Subcutaneous abdominal adipose tissue (tissue), 5 donors: ENCODE measurements at regions not wholly inside any gene's neighbourhood (a gene's known extent, or its start where the extent isn't known, plus 50 kb on each side); places are given as distances from the start of the nearest gene placed in this dataset.
"Not testable (repeated sequence)": the region's sequence is repeated elsewhere in the genome, so short reads cannot be mapped to it uniquely, and the experiment has no call there.

Experiments used
- H3K27ac ChIP-seq: one replicate; pipeline ENCODE4 v1.7.0; 2013; ENCODE audit warnings: low read depth, mild to moderate bottlenecking, inconsistent platforms, low read length, moderate library complexity
- H3K27me3 ChIP-seq, 5 donors: one replicate each; pipeline ENCODE4 v1.7.0; 2013; ENCODE audit warnings: low read length in 5 of 5, inconsistent platforms in 1 of 5; ENCODE audit not compliant: control insufficient read depth in 5 of 5, insufficient read depth in 4 of 5
- H3K36me3 ChIP-seq, 5 donors: one replicate each; pipeline ENCODE4 v1.7.0; 2013; ENCODE audit warnings: low read length in 5 of 5; ENCODE audit not compliant: control insufficient read depth in 5 of 5, insufficient read depth in 5 of 5
- H3K4me1 ChIP-seq, 5 donors: one replicate each; pipeline ENCODE4 v1.7.0; 2013; ENCODE audit warnings: low read length in 5 of 5, mild to moderate bottlenecking in 3 of 5, moderate library complexity in 1 of 5; ENCODE audit not compliant: control insufficient read depth in 5 of 5, insufficient read depth in 5 of 5
- H3K4me3 ChIP-seq, 5 donors: one replicate each; pipeline ENCODE4 v1.7.0; 2013; ENCODE audit warnings: low read length in 5 of 5, low read depth in 1 of 5
- H3K9ac ChIP-seq, 5 donors: one replicate each; pipeline ENCODE4 v1.7.0; 2013; ENCODE audit warnings: low read length in 5 of 5, mild to moderate bottlenecking in 4 of 5, moderate library complexity in 3 of 5
- H3K9me3 ChIP-seq, 5 donors: one replicate each; pipeline ENCODE4 v1.7.0; 2013; ENCODE audit warnings: low read length in 5 of 5; ENCODE audit not compliant: control insufficient read depth in 5 of 5
- donor health status: healthy.
- donor health status: healthy.
- donor health status: healthy.
- donor health status: healthy.
- donor health status: healthy.

DNA sequence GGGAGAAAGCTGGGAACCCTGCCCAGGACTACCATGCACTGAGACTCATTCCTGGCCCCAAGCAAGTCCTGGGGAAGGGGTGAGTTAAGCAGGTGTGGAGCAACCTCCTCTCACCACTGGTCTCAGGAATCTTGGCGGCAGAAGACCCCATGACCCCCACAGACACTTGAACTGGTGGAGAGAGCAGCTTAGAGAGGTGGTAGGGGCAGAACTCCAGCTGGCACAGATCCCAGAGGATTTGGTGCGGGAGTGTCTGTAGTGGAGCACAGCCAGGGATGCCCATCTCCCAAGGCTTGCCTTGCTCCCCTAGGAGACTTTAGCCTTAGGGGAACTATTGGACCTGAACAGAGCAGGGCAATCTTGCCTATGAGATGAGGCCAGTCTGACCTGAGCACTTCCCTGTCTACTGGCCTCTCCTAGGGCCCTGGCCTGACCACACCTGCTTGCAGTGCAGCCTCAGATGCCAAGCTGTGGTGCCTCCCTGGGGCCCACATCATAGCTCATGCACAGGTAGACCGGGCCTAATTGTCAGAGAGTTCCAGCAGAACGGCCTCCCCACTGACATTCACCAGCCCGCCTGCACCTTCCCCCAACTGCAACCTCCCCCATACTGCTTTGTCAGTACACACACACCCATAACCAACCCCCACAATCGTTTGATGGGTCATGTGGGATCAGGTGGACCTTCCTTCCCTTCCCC is 78.0 kb downstream of the NAA11 start:
- no peak overlapping the region for H3K9ac ChIP-seq
- H3K27me3 ChIP-seq, result no peaks in the 10 kb centered on the region
- no peaks in the 10 kb centered on the region for H3K4me1 ChIP-seq
- no peaks in the 10 kb centered on the region for H3K9me3 ChIP-seq
- no peak overlapping the region for H3K27ac ChIP-seq
- no peaks in the 10 kb centered on the region for H3K36me3 ChIP-seq
- no peak overlapping the region for H3K4me3 ChIP-seq

DNA sequence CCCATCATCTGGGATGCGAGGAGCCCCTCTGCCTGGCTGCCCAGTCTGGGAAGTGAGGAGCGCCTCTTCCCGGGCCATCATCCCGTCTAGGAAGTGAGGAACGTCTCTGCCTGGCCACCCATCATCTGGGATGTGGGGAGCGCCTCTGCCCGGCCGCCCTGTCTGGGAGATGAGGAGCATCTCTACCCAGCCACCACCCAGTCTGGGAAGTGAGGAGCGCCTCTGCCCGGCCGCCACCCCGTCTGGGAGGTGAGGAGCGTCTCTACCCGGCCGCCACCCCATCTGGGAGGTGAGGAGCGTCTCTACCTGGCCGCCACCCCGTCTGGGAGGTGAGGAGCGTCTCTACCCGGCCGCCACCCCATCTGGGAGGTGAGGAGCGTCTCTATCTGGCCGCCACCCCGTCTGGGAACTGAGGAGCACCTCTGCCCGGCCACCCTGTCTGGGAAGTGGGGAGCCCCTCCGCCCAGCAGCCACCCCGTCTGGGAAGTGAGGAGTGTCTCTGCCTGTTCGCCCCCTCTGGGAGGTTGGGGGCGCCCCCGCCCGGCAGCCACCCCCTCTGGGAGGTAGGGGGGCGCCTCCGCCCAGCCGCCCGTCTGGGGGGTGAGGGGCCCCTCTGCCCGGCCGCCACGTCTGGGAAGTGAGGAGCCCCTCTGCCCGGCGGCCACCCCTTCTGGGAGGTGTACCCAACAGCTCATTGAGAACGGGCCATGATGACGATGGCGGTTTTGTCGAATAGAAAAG is 80.5 kb downstream of the NAA11 start:
- H3K27me3 ChIP-seq, H3K27ac ChIP-seq, H3K4me1 ChIP-seq, H3K9me3 ChIP-seq, H3K4me3 ChIP-seq, H3K36me3 ChIP-seq, H3K9ac ChIP-seq: not testable (repeated sequence)

DNA sequence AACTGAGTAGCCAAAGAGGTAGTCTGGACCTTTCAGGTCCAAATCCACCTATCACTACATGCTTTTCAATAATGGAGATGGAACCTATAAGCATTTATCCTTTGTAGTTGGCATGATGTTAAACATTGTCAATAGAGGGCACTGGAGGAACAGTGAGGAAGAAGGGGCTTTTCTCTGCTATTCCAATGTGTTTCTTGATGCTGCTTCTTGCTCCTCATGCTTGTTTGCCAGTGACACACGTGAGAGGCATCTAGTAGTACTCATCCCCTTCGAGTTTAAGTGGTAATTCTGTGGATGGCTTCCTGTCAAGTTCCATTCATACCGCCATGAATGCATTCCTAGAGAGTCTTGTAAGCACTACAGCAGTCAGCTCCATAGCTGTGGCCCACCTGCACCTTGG is 84.0 kb downstream of the NAA11 start:
- no peaks in the 10 kb centered on the region for H3K36me3 ChIP-seq
- no peak overlapping the region for H3K27ac ChIP-seq
- no peak overlapping the region for H3K4me3 ChIP-seq
- H3K9ac ChIP-seq, result no peak overlapping the region
- no peaks in the 10 kb centered on the region for H3K27me3 ChIP-seq
- H3K4me1 ChIP-seq, result no peaks in the 10 kb centered on the region
- no peaks in the 10 kb centered on the region for H3K9me3 ChIP-seq

DNA sequence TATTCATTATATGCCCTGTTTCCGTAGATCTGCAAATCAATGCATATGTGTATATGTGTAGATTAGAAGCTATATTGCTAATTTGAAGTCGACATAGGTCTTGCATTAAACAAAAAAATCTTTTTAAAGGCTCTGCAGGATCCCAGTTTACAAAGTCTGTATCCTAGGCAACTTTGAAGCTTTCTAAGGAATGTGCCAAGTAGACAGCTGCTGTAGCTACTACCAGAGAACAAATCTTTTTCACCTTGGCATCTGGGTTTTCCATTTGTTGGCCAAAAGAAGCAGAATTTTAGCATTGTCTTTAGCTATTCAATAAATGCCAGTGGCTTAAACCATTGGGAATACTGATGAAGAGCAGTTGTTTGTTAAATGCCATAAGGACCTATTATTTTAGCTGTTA is 88.0 kb downstream of the NAA11 start:
- no peaks in the 10 kb centered on the region for H3K36me3 ChIP-seq
- peaks cover 0 to 3% (median 0%) of the 10 kb centered on the region in 5 donors for H3K4me1 ChIP-seq
- H3K9me3 ChIP-seq, result no peaks in the 10 kb centered on the region
- no peak overlapping the region for H3K9ac ChIP-seq
- no peaks in the 10 kb centered on the region for H3K27me3 ChIP-seq
- no peak overlapping the region for H3K27ac ChIP-seq
- no peak overlapping the region for H3K4me3 ChIP-seq

DNA sequence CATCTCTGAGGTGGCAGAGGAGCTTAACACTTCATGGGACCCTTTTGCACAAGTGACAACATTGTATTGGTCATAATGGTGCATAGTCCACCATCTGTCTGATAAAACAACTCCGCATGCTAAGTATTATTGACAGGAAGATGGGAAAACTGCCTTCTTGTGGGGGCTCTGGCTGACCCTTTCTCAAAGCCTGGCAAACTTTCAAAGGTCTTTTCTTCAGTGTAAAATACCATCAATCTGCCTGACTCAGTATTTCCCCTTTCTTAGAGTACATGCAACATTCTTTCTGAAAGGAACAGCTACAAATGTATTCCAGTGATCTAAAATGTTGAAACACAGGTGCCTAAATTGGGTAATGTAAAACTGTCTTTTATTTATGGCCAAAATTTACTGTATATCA is 89.1 kb downstream of the NAA11 start:
- H3K4me3 ChIP-seq, result no peak overlapping the region
- no peaks in the 10 kb centered on the region for H3K27me3 ChIP-seq
- peaks cover 0 to 10% (median 0%) of the 10 kb centered on the region in 5 donors for H3K4me1 ChIP-seq
- H3K27ac ChIP-seq, result no peak overlapping the region
- no peak overlapping the region for H3K9ac ChIP-seq
- no peaks in the 10 kb centered on the region for H3K9me3 ChIP-seq
- H3K36me3 ChIP-seq, result no peaks in the 10 kb centered on the region

DNA sequence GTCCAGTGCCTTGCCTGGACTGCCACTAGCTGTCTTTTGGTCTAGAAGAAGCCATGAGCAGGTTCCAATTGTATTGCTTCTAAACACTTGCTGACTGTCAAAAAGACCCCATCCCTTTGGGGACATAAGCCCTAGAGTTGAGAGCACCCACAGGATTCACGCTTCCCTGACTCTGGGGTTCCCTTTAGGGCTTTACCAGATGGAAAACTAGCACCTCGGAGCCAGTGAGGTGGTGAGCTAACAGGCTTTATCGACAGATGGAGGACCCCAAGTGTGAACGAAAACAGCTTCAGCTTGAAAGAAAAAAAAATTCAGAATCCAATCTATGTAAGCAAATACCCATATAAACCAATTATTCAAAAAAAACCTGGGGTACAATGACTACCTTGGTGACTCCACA is 90.8 kb downstream of the NAA11 start:
- peaks cover 0 to 10% (median 0%) of the 10 kb centered on the region in 5 donors for H3K4me1 ChIP-seq
- H3K9me3 ChIP-seq, result no peaks in the 10 kb centered on the region
- H3K27me3 ChIP-seq, result no peaks in the 10 kb centered on the region
- no peak overlapping the region for H3K4me3 ChIP-seq
- no peaks in the 10 kb centered on the region for H3K36me3 ChIP-seq
- no peak overlapping the region for H3K9ac ChIP-seq
- H3K27ac ChIP-seq, result no peak overlapping the region

DNA sequence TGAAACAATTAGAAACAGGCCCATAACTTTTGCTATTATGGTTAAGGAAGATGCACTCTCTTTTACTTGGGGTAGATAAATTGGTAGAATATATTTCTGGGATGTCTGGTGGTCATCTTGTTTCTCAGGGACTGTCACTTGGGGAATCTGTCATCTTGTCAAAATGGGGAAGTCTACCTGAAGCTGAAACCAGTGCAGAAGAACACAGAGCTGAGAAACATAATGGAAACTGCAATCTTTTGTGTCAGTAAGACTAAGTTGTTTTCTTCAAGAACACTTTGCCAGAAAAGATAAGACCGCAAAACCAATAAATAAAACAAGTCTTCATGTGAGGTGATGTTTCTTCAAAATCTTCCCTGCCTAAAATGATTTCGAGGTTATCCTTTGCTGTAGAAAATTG is 92.0 kb downstream of the NAA11 start:
- Histone ChIP-seq H3K27ac (no peak overlapping the region), H3K4me1 (peaks cover 0 to 10% (median 0%) of the 10 kb centered on the region in 5 donors), H3K9me3 (no peaks in the 10 kb centered on the region), H3K36me3 (no peaks in the 10 kb centered on the region), H3K9ac (no peak overlapping the region), H3K27me3 (no peaks in the 10 kb centered on the region), H3K4me3 (no peak overlapping the region)

DNA sequence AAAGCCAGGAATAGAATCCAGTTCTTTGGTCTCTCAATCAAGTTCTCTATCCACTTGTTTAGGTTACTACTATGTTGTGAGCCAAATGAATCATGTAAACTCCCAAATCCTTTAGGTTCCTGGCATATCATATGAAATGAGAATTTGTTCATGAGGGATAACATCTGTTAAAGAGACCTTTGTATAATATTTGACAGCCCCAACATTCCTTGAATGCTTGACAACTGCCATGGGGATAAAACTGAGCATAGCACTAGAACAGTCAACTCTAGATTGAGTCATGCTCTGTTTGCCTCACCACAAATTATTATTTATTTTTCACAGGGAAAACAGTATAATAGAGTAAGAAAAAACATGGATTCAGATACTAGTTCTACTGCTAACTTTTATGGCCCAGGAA is 93.3 kb downstream of the NAA11 start:
- Histone ChIP-seq H3K27ac (no peak overlapping the region), H3K27me3 (no peaks in the 10 kb centered on the region), H3K4me1 (peaks cover 0 to 10% (median 0%) of the 10 kb centered on the region in 5 donors), H3K9ac (no peak overlapping the region), H3K4me3 (no peak overlapping the region), H3K36me3 (no peaks in the 10 kb centered on the region), H3K9me3 (no peaks in the 10 kb centered on the region)

DNA sequence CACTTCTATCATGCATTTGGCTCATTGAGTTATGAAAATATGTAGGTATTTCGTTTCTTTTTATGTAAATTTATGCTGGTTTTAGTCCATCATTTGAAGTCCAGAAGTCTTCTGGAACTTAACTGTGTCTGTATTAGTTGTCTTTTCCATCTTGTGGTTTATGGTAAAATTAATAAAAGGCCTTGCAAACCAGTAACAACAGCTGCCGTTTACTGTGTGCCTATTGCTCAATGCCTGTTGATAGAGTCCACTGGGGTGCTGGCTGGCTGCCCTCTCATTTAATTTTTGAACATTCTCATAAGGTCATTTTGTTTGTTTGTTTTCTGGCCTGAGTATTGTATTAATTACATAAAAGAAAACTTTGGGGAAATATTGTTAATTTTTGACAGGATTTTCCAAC is 98.0 kb downstream of the NAA11 start:
- no peaks in the 10 kb centered on the region for H3K9me3 ChIP-seq
- H3K9ac ChIP-seq, result no peak overlapping the region
- no peak overlapping the region for H3K27ac ChIP-seq
- H3K27me3 ChIP-seq, result no peaks in the 10 kb centered on the region
- no peaks in the 10 kb centered on the region for H3K36me3 ChIP-seq
- H3K4me3 ChIP-seq, result no peak overlapping the region
- peaks cover 0 to 11% (median 0%) of the 10 kb centered on the region in 5 donors for H3K4me1 ChIP-seq

DNA sequence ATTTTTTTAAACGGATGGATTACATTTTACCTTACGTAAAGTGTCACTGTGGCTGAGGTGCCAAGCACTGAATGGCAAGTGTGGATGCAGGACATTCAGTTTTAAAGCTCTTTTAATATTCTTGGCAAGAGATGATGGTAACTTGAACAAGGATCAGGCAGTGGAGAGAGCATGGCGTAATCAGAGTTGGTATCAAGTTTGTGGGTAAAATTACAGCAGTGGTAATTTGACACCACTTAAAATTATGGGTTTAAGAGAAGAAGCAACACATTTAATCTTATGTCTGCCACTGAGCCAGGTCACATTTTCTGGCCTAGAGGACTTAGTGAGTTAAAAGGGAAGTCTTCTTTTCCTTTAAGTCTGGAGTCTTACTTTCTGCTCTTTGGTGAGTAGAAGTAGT is 100.5 kb downstream of the NAA11 start:
- Histone ChIP-seq H3K9me3 (no peaks in the 10 kb centered on the region), H3K36me3 (no peaks in the 10 kb centered on the region), H3K9ac (no peak overlapping the region), H3K27me3 (no peaks in the 10 kb centered on the region), H3K4me1 (peaks cover 0 to 4% (median 0%) of the 10 kb centered on the region in 5 donors), H3K27ac (no peak overlapping the region), H3K4me3 (no peak overlapping the region)
